HG03196 (cell line): ENCODE measurements at regions not wholly inside any gene's neighbourhood (a gene's known extent, or its start where the extent isn't known, plus 50 kb on each side); places are given as distances from the start of the nearest gene placed in this dataset.

Experiments used
- ATAC-seq: cut with Tn5 transposase; IDR thresholded peaks from one replicate; pipeline ENCODE4 v1.9.1; 2021; ENCODE audit not compliant: unreplicated experiment

GRCh38 chr18:60962625-60963024 is 370.6 kb upstream of the CDH20 start:
- ATAC-seq = no peak

- no peak for ATAC-seq
These were observed 367.4 kb upstream of the CDH20 start for GRCh38 chr18:60965856-60966255.

GRCh38 chr18:60966876-60967275 is 366.4 kb upstream of the CDH20 start:
- no peak for ATAC-seq

GRCh38 chr18:60975420-60975819 is 357.8 kb upstream of the CDH20 start:
- no peak for ATAC-seq

GRCh38 chr18:60976976-60977375 is 356.3 kb upstream of the CDH20 start:
- no peak for ATAC-seq

- no peak for ATAC-seq
These were observed 354.9 kb upstream of the CDH20 start for GRCh38 chr18:60978338-60978737.

GRCh38 chr18:60980422-60981005 is 352.7 kb upstream of the CDH20 start:
- no peak for ATAC-seq

GRCh38 chr18:60981682-60982328 is 351.4 kb upstream of the CDH20 start:
- ATAC-seq = no peak

- ATAC-seq = no peak
These were observed 350.9 kb upstream of the CDH20 start for GRCh38 chr18:60982329-60982695.

- ATAC-seq = no peak
These were observed 350.3 kb upstream of the CDH20 start for GRCh38 chr18:60982928-60983327.

GRCh38 chr18:60984510-60984909 is 348.7 kb upstream of the CDH20 start:
- ATAC-seq = no peak

GRCh38 chr18:60987963-60988362 is 345.3 kb upstream of the CDH20 start:
- no peak for ATAC-seq

GRCh38 chr18:60996326-60996725 is 336.9 kb upstream of the CDH20 start:
- no peak for ATAC-seq

- no peak for ATAC-seq
These were observed 336.4 kb upstream of the CDH20 start for GRCh38 chr18:60996822-60997221.

- no peak for ATAC-seq
These were observed 332.1 kb upstream of the CDH20 start for GRCh38 chr18:61001138-61001537.

GRCh38 chr18:61006687-61007224 is 326.5 kb upstream of the CDH20 start:
- ATAC-seq = no peak

- no peak for ATAC-seq
These were observed 313.6 kb upstream of the CDH20 start for GRCh38 chr18:61019338-61020301.

GRCh38 chr18:61025596-61025995 is 307.6 kb upstream of the CDH20 start:
- ATAC-seq = no peak

- ATAC-seq = no peak
These were observed 301.6 kb upstream of the CDH20 start for GRCh38 chr18:61031626-61032025.

- ATAC-seq = no peak
These were observed 298.6 kb upstream of the CDH20 start for GRCh38 chr18:61034580-61034979.

GRCh38 chr18:61039251-61039650 is 294.0 kb upstream of the CDH20 start:
- ATAC-seq = no peak

GRCh38 chr18:61047794-61048193 is 285.4 kb upstream of the CDH20 start:
- ATAC-seq = no peak
